Mesenchymal stem cell (in vitro differentiated cells and primary cell): ENCODE measurements at regions not wholly inside any gene's neighbourhood (a gene's known extent, or its start where the extent isn't known, plus 50 kb on each side); places are given as distances from the start of the nearest gene placed in this dataset.

Source experiments
- DNase-seq: peaks from one replicate; pipeline ENCODE4 v3.0.0-alpha.2; 2013
- H2AFZ ChIP-seq: one replicate; pipeline ENCODE4 v1.6.1; 2013; ENCODE audit warnings: low read depth, mild to moderate bottlenecking, control low read depth, inconsistent platforms, low read length, moderate library complexity
- H2AK5ac ChIP-seq: 2 replicates; pipeline ENCODE4 v1.6.1; 2013; ENCODE audit warnings: low read length, moderate library complexity, mild to moderate bottlenecking, inconsistent platforms; ENCODE audit not compliant: severe bottlenecking
- H2BK120ac ChIP-seq: one replicate; pipeline ENCODE4 v1.6.1; 2013; ENCODE audit warnings: low read depth, mild to moderate bottlenecking, inconsistent platforms, low read length, moderate library complexity
- H2BK12ac ChIP-seq, 2 experiments: one replicate each; pipeline ENCODE4 v1.6.1; 2013; ENCODE audit warnings: inconsistent platforms in 2 of 2, low read length in 2 of 2, mild to moderate bottlenecking in 2 of 2, moderate library complexity in 2 of 2, control low read depth in 1 of 2
- H2BK15ac ChIP-seq: one replicate; pipeline ENCODE4 v1.6.1; 2013; ENCODE audit warnings: mild to moderate bottlenecking, low read depth, inconsistent platforms; ENCODE audit not compliant: poor library complexity, severe bottlenecking
- H2BK5ac ChIP-seq: 2 replicates; pipeline ENCODE4 v1.6.1; 2013; ENCODE audit warnings: low read depth, mild to moderate bottlenecking, low read length, control low read depth, inconsistent platforms; ENCODE audit not compliant: poor library complexity, severe bottlenecking
- H3K14ac ChIP-seq, 2 experiments: one replicate each; pipeline ENCODE4 v1.6.1; 2013; ENCODE audit warnings: inconsistent platforms in 2 of 2, low read length in 2 of 2, control low read depth in 1 of 2, mild to moderate bottlenecking in 1 of 2, moderate library complexity in 1 of 2
- H3K18ac ChIP-seq, 2 experiments: one replicate each; pipeline ENCODE4 v1.6.1; 2013; ENCODE audit warnings: inconsistent platforms in 2 of 2, low read length in 2 of 2, control low read depth in 1 of 2, low read depth in 1 of 2, mild to moderate bottlenecking in 1 of 2
- H3K23ac ChIP-seq, 2 experiments: one replicate each; pipeline ENCODE4 v1.6.1; 2013; ENCODE audit warnings: inconsistent platforms in 2 of 2, low read length in 2 of 2, mild to moderate bottlenecking in 2 of 2, moderate library complexity in 2 of 2, control low read depth in 1 of 2
- H3K27ac ChIP-seq: 2 replicates; pipeline ENCODE4 v1.5.1; 2013; ENCODE audit warnings: mild to moderate bottlenecking, moderate library complexity, low read length, control low read depth, inconsistent platforms; ENCODE audit not compliant: poor library complexity, severe bottlenecking
- H3K27me3 ChIP-seq, 2 experiments: 2 replicates each; pipeline versions ENCODE4 v1.6.1 to v1.7.0; 2013; ENCODE audit warnings: low read length in 2 of 2, mild to moderate bottlenecking in 2 of 2, moderate library complexity in 2 of 2, control low read depth in 1 of 2, inconsistent platforms in 1 of 2; ENCODE audit not compliant: control insufficient read depth in 1 of 2, insufficient read depth in 1 of 2
- H3K36me3 ChIP-seq, 2 experiments: 2 replicates each; pipeline versions ENCODE4 v1.6.1 to v1.7.0; 2013; ENCODE audit warnings: low read length in 2 of 2, control low read depth in 1 of 2, inconsistent platforms in 1 of 2, low read depth in 1 of 2, mild to moderate bottlenecking in 1 of 2; ENCODE audit not compliant: insufficient read depth in 2 of 2, control insufficient read depth in 1 of 2
- H3K4ac ChIP-seq, 2 experiments: one replicate each; pipeline ENCODE4 v1.6.1; 2013; ENCODE audit warnings: inconsistent platforms in 2 of 2, low read length in 2 of 2, mild to moderate bottlenecking in 2 of 2, moderate library complexity in 2 of 2, control low read depth in 1 of 2, low read depth in 1 of 2
- H3K4me1 ChIP-seq: 2 replicates; pipeline ENCODE4 v1.6.1; 2013; ENCODE audit warnings: low read depth, low read length, control low read depth; ENCODE audit not compliant: control insufficient read depth, insufficient read depth
- H3K4me2 ChIP-seq: 2 replicates; pipeline ENCODE4 v1.6.1; 2013; ENCODE audit warnings: low read length, mild to moderate bottlenecking, inconsistent platforms; ENCODE audit not compliant: poor library complexity, severe bottlenecking
- H3K4me3 ChIP-seq, 2 experiments: 2 replicates each; pipeline versions ENCODE4 v1.5.1 to v1.7.0; 2013; ENCODE audit warnings: low read length in 2 of 2, mild to moderate bottlenecking in 2 of 2, control low read depth in 1 of 2, low read depth in 1 of 2; ENCODE audit not compliant: insufficient read depth in 1 of 2
- H3K79me1 ChIP-seq: replicated peaks from 2 replicates; pipeline ENCODE4 v1.6.1; 2013; ENCODE audit warnings: mild to moderate bottlenecking, control low read depth, low read length, inconsistent platforms; ENCODE audit not compliant: poor library complexity, severe bottlenecking
- H3K9ac ChIP-seq: 2 replicates; pipeline ENCODE4 v1.7.0; 2013; ENCODE audit warnings: mild to moderate bottlenecking, low read length, moderate library complexity
- H3K9me3 ChIP-seq: 2 replicates; pipeline ENCODE4 v1.7.0; 2013; ENCODE audit warnings: mild to moderate bottlenecking, low read length; ENCODE audit not compliant: control insufficient read depth
- H4K8ac ChIP-seq: one replicate; pipeline ENCODE4 v1.6.1; 2013; ENCODE audit warnings: inconsistent platforms, mild to moderate bottlenecking, low read length, moderate library complexity
- H4K91ac ChIP-seq: one replicate; pipeline ENCODE4 v1.6.1; 2013; ENCODE audit warnings: mild to moderate bottlenecking, low read length, inconsistent platforms
- WGBS: methylation state at CpG from one replicate; pipeline ENCODE4 v1.1.7; 2013; ENCODE audit warnings: mixed read lengths; 5-methylcytosine and 5-hydroxymethylcytosine counted together

- no peak overlapping the region for H4K8ac ChIP-seq
- no peak overlapping the region for H3K4me2 ChIP-seq
- H3K23ac ChIP-seq, result no peak overlapping the region
- H3K9me3 ChIP-seq, result peaks cover 8% of the 10 kb centered on the region
- H3K27me3 ChIP-seq, result peaks cover 12 to 13% of the 10 kb centered on the region in 2 experiments
- no peak overlapping the region for H3K4ac ChIP-seq
- no peak overlapping the region for H4K91ac ChIP-seq
- no peak for DNase-seq
- no peak overlapping the region for H2AK5ac ChIP-seq
- H3K14ac ChIP-seq, result no peak overlapping the region
- no peak overlapping the region for H3K27ac ChIP-seq
- H2BK12ac ChIP-seq, result no peak overlapping the region
- no peak overlapping the region for H2BK120ac ChIP-seq
- no peak overlapping the region for H2AFZ ChIP-seq
- H3K36me3 ChIP-seq, result no peaks in the 10 kb centered on the region
- no peak overlapping the region for H3K9ac ChIP-seq
- no peak overlapping the region for H2BK15ac ChIP-seq
- H3K4me1 ChIP-seq, result no peaks in the 10 kb centered on the region
- H3K4me3 ChIP-seq, result no peak overlapping the region
- H3K79me1 ChIP-seq, result no peaks in the 10 kb centered on the region
- H2BK5ac ChIP-seq, result no peak overlapping the region
- H3K18ac ChIP-seq, result no peak overlapping the region
- 92% methylated on average over 2 of the region's 3 CpGs for WGBS
Observed at GRCh38 chr7:26547156-26547555, 255.5 kb downstream of the SNX10 start.

GRCh38 chr7:26549281-26549944 is 257.8 kb downstream of the SNX10 start:
- Histone ChIP-seq H2BK12ac (no peak overlapping the region), H3K18ac (no peak overlapping the region), H3K4me3 (no peak overlapping the region), H3K36me3 (no peaks in the 10 kb centered on the region), H2BK15ac (no peak overlapping the region), H3K79me1 (no peaks in the 10 kb centered on the region), H4K8ac (no peak overlapping the region), H3K9ac (no peak overlapping the region), H3K4me2 (no peak overlapping the region), H3K4me1 (no peaks in the 10 kb centered on the region), H2AFZ (no peak overlapping the region), H2BK120ac (no peak overlapping the region), H3K27me3 (peaks cover 21 to 31% of the 10 kb centered on the region in 2 experiments), H2AK5ac (no peak overlapping the region), H3K27ac (no peak overlapping the region), H3K14ac (no peak overlapping the region), H3K4ac (no peak overlapping the region), H3K9me3 (peaks cover 8% of the 10 kb centered on the region), H3K23ac (no peak overlapping the region), H4K91ac (no peak overlapping the region), H2BK5ac (no peak overlapping the region)
- WGBS, result 74% methylated on average over 11 of the region's 11 CpGs
- DNase-seq, result no peak

- Histone ChIP-seq H3K4me2 (no peak overlapping the region), H3K9me3 (peaks cover 8% of the 10 kb centered on the region), H3K36me3 (no peaks in the 10 kb centered on the region), H3K18ac (no peak overlapping the region), H2AK5ac (no peak overlapping the region), H2BK15ac (no peak overlapping the region), H2BK120ac (no peak overlapping the region), H3K4me1 (no peaks in the 10 kb centered on the region), H2AFZ (no peak overlapping the region), H2BK5ac (no peak overlapping the region), H4K91ac (no peak overlapping the region), H4K8ac (no peak overlapping the region), H3K27ac (no peak overlapping the region), H3K4ac (no peak overlapping the region), H3K79me1 (no peaks in the 10 kb centered on the region), H3K9ac (no peak overlapping the region), H3K23ac (no peak overlapping the region), H2BK12ac (no peak overlapping the region), H3K27me3 (peaks cover 27 to 38% of the 10 kb centered on the region in 2 experiments), H3K4me3 (no peak overlapping the region), H3K14ac (no peak overlapping the region)
- WGBS, result 77% methylated on average over 5 of the region's 5 CpGs
- DNase-seq, result no peak
Observed at GRCh38 chr7:26550492-26550891, 258.8 kb downstream of the SNX10 start.

- peaks cover 32 to 44% of the 10 kb centered on the region in 2 experiments for H3K27me3 ChIP-seq
- no peaks in the 10 kb centered on the region for H3K79me1 ChIP-seq
- H3K18ac ChIP-seq, result no peak overlapping the region
- H3K9ac ChIP-seq, result no peak overlapping the region
- no peak overlapping the region for H3K4ac ChIP-seq
- no peak overlapping the region for H3K23ac ChIP-seq
- H3K9me3 ChIP-seq, result peaks cover 8% of the 10 kb centered on the region
- H3K27ac ChIP-seq, result no peak overlapping the region
- no peak overlapping the region for H2AFZ ChIP-seq
- no peaks in the 10 kb centered on the region for H3K4me1 ChIP-seq
- no peaks in the 10 kb centered on the region for H3K36me3 ChIP-seq
- no peak overlapping the region for H2BK15ac ChIP-seq
- no peak overlapping the region for H3K4me2 ChIP-seq
- H3K14ac ChIP-seq, result no peak overlapping the region
- no peak for DNase-seq
- no peak overlapping the region for H3K4me3 ChIP-seq
- WGBS, result 92% methylated on average over 7 of the region's 9 CpGs
- H2BK120ac ChIP-seq, result no peak overlapping the region
- no peak overlapping the region for H2BK5ac ChIP-seq
- H2BK12ac ChIP-seq, result no peak overlapping the region
- H4K8ac ChIP-seq, result no peak overlapping the region
- no peak overlapping the region for H2AK5ac ChIP-seq
- no peak overlapping the region for H4K91ac ChIP-seq
Observed at GRCh38 chr7:26551740-26552139, 260.1 kb downstream of the SNX10 start.
